Stimulated activated CD4-positive, alpha-beta T cell treated with anti-CD3 and anti-CD28 coated beads, Interleukin-4, amount 100 ng/mL, for 1 hour (primary cell): ENCODE measurements at regions not wholly inside any gene's neighbourhood (a gene's known extent, or its start where the extent isn't known, plus 50 kb on each side); places are given as distances from the start of the nearest gene placed in this dataset.

Source experiments
- DNase-seq: peaks from one replicate; pipeline ENCODE4 v3.0.0-alpha.2; 2020

DNA sequence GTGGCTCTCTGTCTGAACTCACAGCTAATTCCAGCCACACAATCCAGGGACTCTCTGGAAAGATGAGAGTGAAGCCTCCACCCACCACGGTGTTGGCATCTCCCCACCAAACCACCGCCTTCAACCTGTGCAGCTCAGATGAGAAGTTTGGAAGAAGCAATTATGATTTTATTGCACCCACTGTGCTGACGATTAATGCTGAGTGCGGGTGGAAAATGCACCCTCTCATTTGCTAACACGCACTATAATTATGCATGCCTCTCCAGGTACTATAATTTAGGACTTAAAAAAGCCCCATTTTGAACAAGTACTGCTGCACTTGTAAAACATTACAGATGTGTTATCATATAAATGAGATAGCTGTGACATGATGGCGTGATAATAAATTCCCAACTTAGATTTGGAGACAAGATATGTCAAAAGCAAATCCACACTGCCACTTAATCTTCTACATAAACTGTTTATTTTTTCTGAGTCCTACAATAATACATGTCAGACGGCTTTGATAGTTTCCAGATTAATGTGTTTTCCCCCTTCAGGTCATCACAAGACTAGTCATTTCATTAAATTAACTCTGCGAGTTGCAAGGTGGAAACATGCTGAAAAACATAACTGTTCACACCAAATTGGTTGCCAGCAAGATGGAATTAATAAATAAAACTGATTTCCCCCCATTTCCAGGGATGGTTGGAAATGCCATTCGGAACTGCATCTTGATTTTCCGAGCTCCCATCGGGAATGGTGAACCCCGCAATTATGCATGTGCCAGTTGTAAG is 466.5 kb upstream of the MAF start:
- no peak for DNase-seq

GRCh38 chr16:80065541-80065940 is 465.0 kb upstream of the MAF start:
- DNase-seq = no peak

DNA sequence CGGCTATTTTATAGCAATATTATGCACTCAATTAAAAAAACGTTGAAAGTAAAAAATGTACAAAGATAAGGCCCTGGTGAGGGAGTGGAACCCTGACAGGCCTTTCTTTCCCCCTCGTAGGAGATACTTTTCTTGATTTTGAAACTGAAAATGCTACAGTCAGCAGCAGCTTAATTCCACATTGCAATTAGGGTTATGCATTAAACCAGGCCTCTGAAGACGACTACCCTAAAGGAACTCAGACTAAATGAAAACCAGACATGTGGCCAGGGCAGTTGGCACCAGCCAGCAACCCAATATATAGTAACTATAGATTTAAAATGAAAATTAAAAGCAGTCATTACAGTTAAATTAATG is 463.2 kb upstream of the MAF start:
- no peak for DNase-seq

- DNase-seq = no peak
Measured at GRCh38 chr16:80063031-80063712, 462.6 kb upstream of the MAF start.

DNA sequence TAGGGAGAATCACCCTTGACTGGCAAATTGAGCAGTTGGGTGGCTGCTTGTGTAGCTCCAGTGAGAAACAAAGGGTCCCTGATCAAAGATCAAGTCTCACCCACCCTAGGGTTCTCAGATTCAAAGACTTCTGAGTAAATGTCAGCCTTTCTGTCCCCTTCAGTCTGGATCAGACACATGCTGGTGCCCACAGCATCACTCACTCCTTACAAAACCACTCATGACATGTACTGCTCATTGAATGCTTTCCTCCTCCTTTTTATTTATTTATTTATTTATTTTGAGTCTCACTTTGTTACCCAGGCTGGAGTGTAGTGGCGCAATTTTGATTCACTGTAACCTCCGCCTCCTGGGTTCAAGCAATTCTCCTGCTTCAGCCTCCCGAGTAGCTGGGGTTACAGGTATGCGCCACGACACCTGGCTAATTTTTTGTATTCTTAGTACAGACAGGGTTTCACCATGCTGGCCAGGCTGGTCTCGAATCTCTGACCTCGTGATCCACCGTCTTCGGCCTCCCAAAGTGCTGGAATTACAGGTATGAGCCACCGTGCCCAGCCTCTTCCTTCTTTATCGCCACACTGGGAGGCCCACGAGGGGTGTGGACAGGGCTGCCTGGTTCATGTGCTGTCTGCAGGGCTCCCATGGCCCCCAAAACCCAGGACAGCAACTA is 462.0 kb upstream of the MAF start:
- DNase-seq = no peak

GRCh38 chr16:80060470-80060869 is 459.9 kb upstream of the MAF start:
- DNase-seq = no peak

GRCh38 chr16:80059836-80060235 is 459.3 kb upstream of the MAF start:
- DNase-seq = no peak

GRCh38 chr16:80058214-80058613 is 457.7 kb upstream of the MAF start:
- no peak for DNase-seq

DNA sequence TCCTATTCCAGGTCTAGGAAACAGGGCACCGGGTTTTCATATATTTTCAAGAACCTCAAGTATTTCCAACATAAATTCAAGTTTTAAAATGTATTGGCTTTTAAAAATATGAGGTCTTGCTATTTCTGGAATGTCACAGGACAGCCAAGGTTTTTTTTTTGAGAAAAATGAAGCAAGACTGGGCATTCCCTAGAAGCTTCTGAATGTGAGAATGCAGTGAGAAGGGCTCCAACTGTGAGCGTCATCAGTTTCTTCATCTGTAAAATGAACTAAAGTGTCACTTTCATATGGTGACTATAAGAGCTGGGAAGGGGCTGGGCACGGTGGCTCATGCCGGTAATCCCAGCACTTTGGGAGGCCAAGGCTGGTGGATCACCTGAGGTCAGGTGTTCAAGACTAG is 455.8 kb upstream of the MAF start:
- DNase-seq = no peak

- DNase-seq = no peak
Measured at GRCh38 chr16:80055831-80056230, 455.3 kb upstream of the MAF start.

DNA sequence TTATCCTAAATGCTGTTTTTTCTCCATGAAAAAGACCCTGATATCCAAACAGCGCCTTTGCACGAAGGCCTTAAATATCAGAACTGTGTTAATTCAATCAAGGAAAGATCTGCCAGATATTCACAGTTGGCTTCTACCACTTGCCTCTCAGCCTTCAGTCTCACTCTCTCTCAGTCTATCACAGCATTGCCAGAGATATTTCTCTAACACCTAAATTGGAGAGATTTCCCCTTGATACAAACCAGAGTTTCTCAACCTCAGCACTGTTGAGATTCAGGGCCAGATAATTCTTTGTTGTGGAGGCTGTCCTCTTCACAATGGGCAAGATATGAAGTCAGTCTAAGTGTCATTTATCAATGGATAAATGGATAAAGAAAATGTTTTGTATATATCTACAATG is 454.1 kb upstream of the MAF start:
- no peak for DNase-seq

DNA sequence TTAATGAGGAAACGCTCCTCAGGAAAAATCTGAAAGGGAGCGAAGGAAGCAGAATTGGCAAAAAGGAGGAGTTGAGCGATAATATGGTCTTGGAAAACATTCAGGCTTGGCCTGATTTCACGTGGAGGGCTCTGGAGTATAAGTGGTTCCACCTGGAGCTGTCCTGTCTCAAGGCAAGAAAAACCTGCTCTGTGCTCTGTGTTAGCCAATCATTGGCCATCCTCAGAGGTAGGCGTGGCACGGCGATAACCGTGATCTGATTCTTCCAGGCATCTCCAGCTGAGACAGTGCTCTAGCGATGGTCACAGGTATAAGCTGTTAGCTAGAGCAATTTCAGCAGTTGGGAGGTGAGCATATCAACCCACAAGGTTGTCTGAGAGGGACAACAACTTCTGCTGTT is 450.5 kb upstream of the MAF start:
- no peak for DNase-seq

DNA sequence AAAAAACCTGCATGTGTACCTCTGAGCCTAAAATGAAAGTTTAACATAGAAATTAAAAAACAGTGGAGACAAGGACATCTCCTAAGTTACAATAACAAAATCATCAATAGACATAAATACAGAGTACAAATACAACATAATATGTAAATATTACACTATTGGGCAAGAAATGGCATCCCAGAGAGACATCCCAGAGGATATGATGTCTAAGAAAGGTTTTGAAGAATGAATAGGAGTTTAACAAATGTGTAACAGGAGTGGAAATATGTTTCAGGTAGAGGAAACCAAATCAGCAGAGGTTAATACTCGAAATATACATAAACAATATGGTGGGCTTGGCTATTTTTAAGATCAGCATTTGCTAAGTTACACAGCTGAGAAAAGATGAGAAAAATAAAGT is 447.7 kb upstream of the MAF start:
- DNase-seq = no peak

GRCh38 chr16:80047842-80048241 is 447.3 kb upstream of the MAF start:
- DNase-seq = no peak

GRCh38 chr16:80046848-80047247 is 446.3 kb upstream of the MAF start:
- DNase-seq = no peak

DNA sequence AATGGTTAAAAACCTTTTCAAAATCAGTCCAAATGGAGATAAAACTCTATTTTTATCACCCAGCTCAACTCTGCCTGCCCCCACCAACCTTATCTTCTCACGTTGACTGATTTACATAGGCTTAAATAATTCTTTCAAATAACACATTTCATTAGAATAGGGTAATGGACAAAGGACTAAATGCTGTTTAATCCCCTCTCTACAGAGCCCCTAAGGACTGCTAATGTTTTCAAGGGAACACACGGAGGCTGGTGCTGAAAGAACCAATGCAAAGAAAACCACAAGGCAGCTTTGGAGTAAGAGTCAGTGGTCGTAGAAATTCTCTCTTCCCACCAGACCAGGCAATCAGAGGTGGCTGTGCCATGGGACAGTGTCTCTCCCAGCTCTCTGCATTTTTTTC is 445.7 kb upstream of the MAF start:
- DNase-seq = no peak

GRCh38 chr16:80045861-80046260 is 445.3 kb upstream of the MAF start:
- no peak for DNase-seq

DNA sequence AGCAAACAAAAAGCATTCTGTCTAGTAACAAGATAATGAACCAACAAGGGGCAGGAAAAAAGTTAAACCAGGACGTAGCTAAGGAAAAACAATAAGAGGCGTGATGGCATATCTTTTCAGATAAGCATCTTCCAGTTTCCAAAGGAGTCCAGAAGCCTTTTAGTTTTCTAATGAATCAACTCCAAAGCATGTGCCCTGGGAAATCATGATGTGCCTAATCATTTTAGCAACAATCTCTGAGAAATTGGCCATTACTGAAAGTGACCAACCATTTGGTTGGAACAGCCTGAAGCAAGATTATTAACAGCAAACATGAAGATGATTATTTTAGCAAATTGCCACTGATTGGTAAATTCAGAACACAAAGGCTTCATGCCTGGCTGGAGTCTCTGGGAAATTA is 440.9 kb upstream of the MAF start:
- DNase-seq = no peak

- DNase-seq = no peak
Measured at GRCh38 chr16:80040814-80041213, 440.3 kb upstream of the MAF start.

GRCh38 chr16:80040413-80040812 is 439.9 kb upstream of the MAF start:
- no peak for DNase-seq

GRCh38 chr16:80039777-80040176 is 439.2 kb upstream of the MAF start:
- no peak for DNase-seq

DNA sequence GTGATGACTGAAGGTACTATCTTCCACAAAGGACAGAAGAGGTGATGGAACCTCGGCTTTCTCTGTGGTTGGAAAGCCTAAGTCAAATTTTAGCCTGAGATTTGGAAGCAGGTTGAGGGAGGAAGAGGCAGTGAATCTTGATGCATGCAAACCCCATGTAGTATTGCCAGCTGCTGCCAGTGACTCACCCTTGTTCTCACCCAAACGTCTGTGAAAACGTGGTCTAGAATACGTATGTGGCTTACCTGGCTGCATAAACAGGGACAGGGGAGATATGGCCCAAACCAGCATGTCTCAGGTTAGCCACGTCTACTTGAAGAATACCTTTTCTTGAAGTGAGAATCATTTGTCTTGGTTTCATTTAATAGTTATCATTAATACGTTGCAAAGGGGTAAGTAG is 438.0 kb upstream of the MAF start:
- DNase-seq = no peak

DNA sequence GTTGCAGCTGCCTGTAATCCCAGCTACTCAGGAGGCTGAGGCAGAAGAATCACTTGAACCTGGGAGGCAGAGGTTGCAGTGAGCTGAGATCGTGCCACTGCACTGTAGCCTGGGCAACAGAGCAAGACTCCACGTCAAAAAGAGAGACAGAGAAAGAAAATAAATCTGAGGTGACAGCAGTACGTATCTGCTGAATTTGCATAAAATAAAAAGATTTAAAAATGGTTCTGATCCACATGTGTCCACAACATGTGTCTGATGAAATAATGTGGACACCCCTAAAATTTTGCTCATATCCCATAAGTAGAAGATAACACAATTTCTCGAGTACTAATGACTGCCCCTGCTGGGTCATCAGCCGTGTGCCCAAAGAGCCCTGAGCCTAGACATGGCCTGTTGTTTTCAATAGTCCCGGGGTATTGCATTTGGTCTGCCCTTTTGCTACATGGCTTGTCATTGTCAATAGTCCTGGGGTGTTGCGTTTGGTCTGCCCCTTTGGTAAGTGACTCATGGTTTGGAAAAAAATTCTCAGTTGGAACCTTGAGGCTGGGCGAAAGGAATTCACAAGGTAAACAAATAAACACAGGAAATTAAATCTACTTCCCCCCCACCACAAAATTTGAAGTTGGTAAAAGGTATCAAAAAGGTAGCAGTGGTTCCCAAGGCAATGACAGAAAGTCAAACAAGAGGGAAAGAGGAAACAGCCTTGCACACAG is 434.6 kb upstream of the MAF start:
- no peak for DNase-seq

- no peak for DNase-seq
Measured at GRCh38 chr16:80034469-80034826, 433.9 kb upstream of the MAF start.
